HCT116 (cell line): ENCODE measurements at regions not wholly inside any gene's neighbourhood (a gene's known extent, or its start where the extent isn't known, plus 50 kb on each side); places are given as distances from the start of the nearest gene placed in this dataset.

ENCODE experiments used
- CEBPB ChIP-seq: IDR thresholded peaks from 2 replicates; pipeline ENCODE4 v1.6.1; 2012; ENCODE audit warnings: low read depth
- CTCF ChIP-seq, 3 experiments: fragments of 200-600 bp in 1 of 3; sonication (generic) in 1 of 3; IDR thresholded peaks in 2 of 3; conservative IDR thresholded peaks in 1 of 3; 2 replicates each; pipeline ENCODE4 v1.5.1; 2012 to 2017; ENCODE audit warnings: low read depth in 2 of 3, low read length in 2 of 3, antibody characterized with exemption in 1 of 3, borderline replicate concordance in 1 of 3, control low read depth in 1 of 3, mild to moderate bottlenecking in 1 of 3, mixed read lengths in 1 of 3, mixed run types in 1 of 3, moderate library complexity in 1 of 3; ENCODE audit not compliant: insufficient read depth in 1 of 3
- EGR1 ChIP-seq: IDR thresholded peaks from 2 replicates; pipeline ENCODE4 v1.6.1; 2012; ENCODE audit warnings: low read depth
- EZH2 ChIP-seq: fragments of 200-600 bp; sonication (generic); IDR thresholded peaks from 2 replicates; pipeline ENCODE4 v1.6.1; 2017; ENCODE audit warnings: antibody characterized with exemption, mixed run types
- FOSL1 ChIP-seq: IDR thresholded peaks from 2 replicates; pipeline ENCODE4 v1.6.1; 2012; ENCODE audit warnings: low read depth
- POLR2A ChIP-seq: IDR thresholded peaks from 2 replicates; pipeline ENCODE4 v1.7.0; 2011; ENCODE audit warnings: borderline replicate concordance; ENCODE audit not compliant: insufficient read depth, insufficient read length; ENCODE audit errors: extremely low read depth
- POLR2AphosphoS5 ChIP-seq: IDR thresholded peaks from 2 replicates; pipeline ENCODE4 v1.6.1; 2011; ENCODE audit warnings: mild to moderate bottlenecking, low read depth, low read length, moderate library complexity
- RAD21 ChIP-seq: IDR thresholded peaks from 2 replicates; pipeline ENCODE4 v1.6.1; 2012; ENCODE audit warnings: low read depth, mild to moderate bottlenecking
- SP1 ChIP-seq: IDR thresholded peaks from 2 replicates; pipeline ENCODE4 v1.6.1; 2012; ENCODE audit warnings: low read depth
- YY1 ChIP-seq: IDR thresholded peaks from 2 replicates; pipeline ENCODE4 v1.6.1; 2011; ENCODE audit warnings: low read length, low read depth, moderate library complexity, mild to moderate bottlenecking; ENCODE audit not compliant: insufficient replicate concordance; ENCODE audit errors: extremely low read depth
- ZBTB33 ChIP-seq: IDR thresholded peaks from 2 replicates; pipeline ENCODE4 v1.6.1; 2011; ENCODE audit warnings: mild to moderate bottlenecking, low read length, moderate library complexity; ENCODE audit not compliant: insufficient replicate concordance; ENCODE audit errors: extremely low read depth
- ZFX ChIP-seq: fragments of 450-650 bp; IDR thresholded peaks from 2 replicates; pipeline ENCODE4 v1.6.1; 2017

GRCh38 chr6:159602431-159603041 lies 90.5 kb downstream of the SOD2 start:
- TF ChIP-seq CTCF (IDR thresholded peaks at IDR 0.05 in 2 of 3, conservative IDR thresholded peaks at IDR 0.05 in 1 of 3; ENCODE audit: borderline replicate concordance in 1 of 3, insufficient read depth in 1 of 3, low read depth in 2 of 3, low read length in 2 of 3) (no peak), EGR1 (no peak), POLR2A (no peak), ZFX (no peak), YY1 (no peak), RAD21 (no peak), ZBTB33 (no peak), FOSL1 (no peak), CEBPB (no peak), SP1 (no peak), POLR2AphosphoS5 (no peak), EZH2 (no peak)
